ENCODE measurements at regions not wholly inside any gene's neighbourhood (a gene's known extent, or its start where the extent isn't known, plus 50 kb on each side); places are given as distances from the start of the nearest gene placed in this dataset.

GRCh38 chr1:5506634-5507033, 485.6 kb downstream of the NPHP4 start:
- no peak for TF ChIP-seq CTCF (IDR thresholded peaks at IDR 0.05; ENCODE audit: low read depth, low read length, poor library complexity, severe bottlenecking)
- no peak for TF ChIP-seq EZH2phosphoT487 (IDR thresholded peaks at IDR 0.05; ENCODE audit: borderline replicate concordance, low read length)

All from DOHH2 (cell line).